CD4-positive, alpha-beta T cell treated with Interleukin-12 subunit alpha and Interleukin-12 subunit beta, for 1 hour (primary cell): ENCODE measurements at regions not wholly inside any gene's neighbourhood (a gene's known extent, or its start where the extent isn't known, plus 50 kb on each side); places are given as distances from the start of the nearest gene placed in this dataset.
"Not testable (repeated sequence)": the region's sequence is repeated elsewhere in the genome, so short reads cannot be mapped to it uniquely, and the experiment has no call there.

ENCODE experiments used
- DNase-seq: peaks from one replicate; pipeline ENCODE4 v3.0.0-alpha.2; 2020

DNA sequence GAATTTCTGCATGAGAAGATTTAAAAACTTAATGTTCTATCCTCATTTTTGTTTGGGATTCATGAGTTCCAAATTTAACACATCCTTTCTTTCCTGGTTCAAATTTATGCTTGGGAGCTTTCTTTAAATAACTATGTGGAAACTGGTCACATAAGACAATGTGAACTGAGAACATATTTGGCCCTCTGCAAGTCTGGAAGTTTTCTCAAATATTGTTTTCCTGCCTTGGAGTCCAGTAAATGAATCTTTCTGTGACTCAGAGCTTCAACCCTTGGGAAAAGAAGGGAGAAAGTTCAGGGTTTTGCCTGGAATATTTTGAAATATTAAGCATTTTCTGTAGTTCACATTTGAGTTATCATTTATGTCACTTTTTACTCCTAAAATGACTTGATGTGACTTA, 559.0 kb upstream of the NRP1 start:
- no peak for DNase-seq

GRCh38 chr10:33889371-33889770, 554.9 kb upstream of the NRP1 start:
- no peak for DNase-seq

DNA sequence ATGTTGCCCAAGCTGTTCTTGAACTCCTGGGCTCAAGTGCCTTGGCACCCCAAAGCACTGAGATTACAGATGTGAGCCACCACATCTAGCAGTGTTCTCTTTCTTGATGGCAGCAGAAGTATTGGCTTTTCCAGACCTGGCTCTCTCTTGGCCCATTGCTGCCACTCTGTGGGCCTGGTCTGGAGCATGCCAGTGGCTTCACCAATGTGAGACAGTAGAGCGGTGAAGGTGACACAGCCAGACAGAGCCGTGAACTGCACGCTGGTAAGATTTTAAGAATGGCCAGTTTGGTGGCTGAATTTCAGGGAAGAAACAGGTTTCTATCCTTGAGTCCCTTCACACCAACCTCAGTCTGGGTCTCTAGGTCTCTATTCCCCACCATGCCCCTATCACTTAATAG, 552.7 kb upstream of the NRP1 start:
- no peak for DNase-seq

GRCh38 chr10:33886299-33886698, 551.8 kb upstream of the NRP1 start:
- no peak for DNase-seq

- no peak for DNase-seq
Measured at GRCh38 chr10:33884604-33885003, 550.1 kb upstream of the NRP1 start.

DNA sequence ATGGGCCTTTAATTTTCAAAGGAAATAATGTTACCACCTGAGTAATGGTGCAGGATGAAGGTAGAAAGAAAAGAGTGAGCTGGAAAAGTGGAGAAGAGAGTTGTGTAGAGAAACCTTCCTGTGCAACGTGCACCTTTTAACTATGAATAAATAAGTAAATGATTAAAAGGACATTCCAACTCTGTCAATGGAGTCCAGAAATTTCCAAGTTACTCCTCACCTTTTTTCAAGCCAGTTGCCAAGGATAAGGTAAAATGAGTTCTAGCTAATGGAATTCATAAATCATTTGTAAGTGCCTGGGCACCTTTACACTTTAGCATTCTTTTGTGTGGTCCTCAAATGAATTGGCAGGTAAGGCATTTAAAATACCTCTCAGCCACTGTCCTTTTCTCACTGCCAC, 549.4 kb upstream of the NRP1 start:
- DNase-seq = no peak

DNA sequence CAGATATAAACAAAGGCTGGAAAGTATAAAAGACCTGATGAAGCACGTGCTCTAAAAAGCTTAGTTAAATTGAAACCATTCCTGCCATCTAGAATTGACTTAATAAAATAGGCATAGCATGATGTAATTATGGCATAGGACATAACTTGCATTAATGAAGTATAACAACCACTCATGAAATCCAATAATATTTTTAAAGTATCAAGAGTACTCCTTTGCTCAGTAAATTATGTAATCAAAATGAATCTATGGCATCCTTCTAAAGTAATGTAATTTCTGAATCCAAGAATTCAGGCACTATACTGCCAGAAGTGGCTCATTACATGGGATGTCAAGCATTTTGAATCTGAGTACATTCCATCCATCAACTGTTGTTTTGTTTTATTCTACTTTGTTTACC, 548.5 kb upstream of the NRP1 start:
- no peak for DNase-seq

DNA sequence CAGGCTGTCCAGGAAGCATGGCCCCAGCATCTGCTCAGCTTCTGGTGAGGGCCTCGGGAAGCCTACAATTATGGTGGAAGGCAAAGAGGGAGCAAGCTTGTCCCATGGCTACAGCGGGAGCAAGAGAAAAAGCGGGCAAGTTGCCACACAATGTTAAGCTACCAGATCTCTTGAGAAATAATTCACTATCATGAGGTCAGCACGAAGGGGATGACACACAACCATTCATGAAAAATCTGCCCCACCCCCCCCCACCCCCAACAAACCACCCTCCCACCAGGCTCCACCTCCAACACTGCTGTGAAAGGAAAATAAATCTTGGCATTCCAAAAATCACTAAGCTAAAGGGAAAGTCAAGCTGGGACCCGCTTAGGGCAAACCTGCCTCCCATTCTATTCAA, 545.8 kb upstream of the NRP1 start:
- DNase-seq = no peak

GRCh38 chr10:33878238-33878786, 543.8 kb upstream of the NRP1 start:
- DNase-seq = no peak

DNA sequence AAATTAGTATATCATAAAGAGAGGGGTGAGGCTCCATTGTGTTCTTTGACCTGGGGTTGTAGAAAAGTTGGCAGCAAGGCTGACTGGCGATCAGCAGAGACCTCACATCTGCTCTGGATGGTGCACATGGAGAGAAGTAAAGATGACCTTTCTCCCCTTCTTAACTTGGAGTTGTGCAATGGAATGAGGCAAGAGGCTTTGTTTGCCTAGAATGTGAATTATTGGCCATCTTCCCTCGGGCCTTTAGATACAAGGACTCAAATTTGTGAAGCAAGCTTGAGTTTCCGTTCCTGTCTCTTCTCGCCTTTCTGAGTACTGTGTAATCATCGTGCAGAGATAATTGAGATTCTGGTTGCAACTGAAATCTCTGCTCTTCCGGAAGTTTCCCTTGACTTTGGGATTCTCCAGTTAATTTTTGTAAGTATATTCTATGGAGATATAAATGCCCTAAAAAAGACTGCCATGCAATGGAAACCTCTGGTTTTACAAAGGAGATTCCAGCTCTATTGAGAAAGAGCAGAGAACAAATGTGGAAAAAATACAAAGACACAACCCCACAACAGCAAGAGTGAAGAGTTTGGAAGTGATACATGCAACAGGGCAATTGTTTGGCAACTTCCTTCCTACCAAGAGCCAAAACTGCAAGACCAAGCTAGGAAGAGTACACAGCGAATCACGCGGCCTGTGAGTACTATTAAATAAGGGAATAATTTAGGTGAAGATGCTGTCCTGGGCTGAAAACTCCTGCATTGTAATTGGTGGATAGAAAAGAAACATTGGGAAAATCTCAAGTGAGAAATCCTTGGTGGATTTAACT, 542.3 kb upstream of the NRP1 start:
- DNase-seq = no peak

- no peak for DNase-seq
Measured at GRCh38 chr10:33875924-33876583, 541.6 kb upstream of the NRP1 start.

- DNase-seq = no peak
Measured at GRCh38 chr10:33871061-33871956, 536.8 kb upstream of the NRP1 start.

GRCh38 chr10:33869481-33869880, 535.0 kb upstream of the NRP1 start:
- DNase-seq = no peak

- no peak for DNase-seq
Measured at GRCh38 chr10:33869028-33869427, 534.6 kb upstream of the NRP1 start.

DNA sequence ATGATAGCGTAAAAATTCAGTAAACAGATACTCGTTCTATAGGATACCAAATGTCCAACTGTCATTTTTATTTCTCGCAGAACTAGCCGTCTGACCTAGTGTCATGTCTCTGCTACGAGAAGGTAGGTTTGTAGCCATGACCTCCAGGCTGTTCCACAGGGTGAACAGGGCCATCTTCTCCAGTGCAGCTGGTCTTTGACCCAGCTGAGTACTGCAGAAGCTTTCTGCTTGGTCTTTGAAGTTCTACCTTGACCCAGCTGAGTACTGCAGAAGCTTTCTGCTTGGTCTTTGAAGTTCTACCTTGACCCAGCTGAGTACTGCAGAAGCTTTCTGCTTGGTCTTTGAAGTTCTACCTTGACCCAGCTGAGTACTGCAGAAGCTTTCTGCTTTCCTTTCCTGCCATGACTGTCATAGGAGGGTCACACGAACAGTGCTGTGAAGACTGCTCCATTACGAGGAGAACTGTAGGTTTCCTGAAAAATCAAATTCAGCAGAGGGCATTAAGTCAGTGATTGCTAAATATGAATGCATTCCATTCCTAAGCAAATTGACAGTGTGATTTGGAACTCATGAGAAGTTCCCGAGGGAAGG, 532.8 kb upstream of the NRP1 start:
- not testable (repeated sequence) for DNase-seq

DNA sequence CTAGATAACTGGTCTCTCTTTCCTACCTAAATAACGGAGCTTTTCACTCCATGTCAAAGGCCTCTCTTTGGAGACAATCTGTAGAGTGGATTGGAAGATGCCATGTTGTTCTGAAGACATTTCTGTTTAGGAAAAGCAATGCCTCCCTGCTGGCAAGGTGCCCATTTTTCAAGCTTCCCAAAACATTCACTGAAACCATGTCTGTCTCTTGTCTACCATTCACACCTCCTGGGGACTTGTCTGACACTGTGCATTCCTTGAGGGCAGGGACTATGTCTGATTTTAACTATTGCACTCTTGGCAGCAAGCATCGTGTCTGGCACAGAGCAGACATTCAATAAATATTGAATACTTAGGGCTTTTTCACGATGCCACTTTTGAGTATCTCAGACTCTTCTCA, 528.9 kb upstream of the NRP1 start:
- no peak for DNase-seq

DNA sequence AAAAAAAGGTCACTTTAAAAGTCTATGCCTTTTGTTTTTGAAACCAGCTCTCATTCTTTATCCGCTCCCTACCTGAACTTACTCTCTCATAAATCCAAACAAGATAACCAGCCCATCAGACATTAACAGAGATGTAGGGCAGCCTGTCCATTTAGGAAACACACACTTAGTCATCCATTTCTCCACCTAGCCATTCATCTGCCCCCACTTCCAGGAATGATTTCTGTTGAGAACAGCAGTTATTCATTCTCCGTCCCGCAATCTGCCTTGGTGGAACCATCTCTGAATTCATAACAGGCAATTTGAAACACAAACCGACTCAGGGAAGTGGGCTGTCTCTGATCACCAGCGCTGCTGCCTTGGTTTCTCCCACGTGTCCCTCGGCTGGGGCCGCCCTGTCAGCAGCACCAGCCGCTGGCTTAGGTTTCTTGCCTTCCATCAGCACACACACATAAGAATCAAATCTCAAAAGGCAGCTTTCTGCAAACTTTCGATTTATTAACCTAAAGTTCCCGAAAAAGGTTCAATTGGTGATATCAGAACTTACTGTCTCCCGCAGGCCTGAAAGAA, 528.2 kb upstream of the NRP1 start:
- no peak for DNase-seq

DNA sequence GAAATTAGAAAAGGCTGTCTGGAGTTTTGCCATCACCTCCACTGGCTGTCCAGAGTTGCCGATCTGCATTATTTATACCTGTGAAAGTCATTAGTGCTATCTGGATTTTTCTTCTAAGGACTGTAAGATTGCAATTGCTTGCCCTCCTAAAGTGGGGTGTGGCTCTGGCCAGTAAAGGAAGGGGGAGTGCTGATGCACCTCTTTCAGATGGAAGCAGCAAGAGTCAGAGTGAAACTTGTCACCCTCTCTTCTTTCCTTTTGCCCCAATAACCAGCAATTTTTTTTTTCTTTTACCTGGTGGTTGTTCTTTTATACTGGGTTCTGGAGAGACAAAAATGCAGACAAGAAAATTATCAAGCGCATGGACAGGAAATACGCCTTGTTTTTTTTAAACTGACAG, 527.4 kb upstream of the NRP1 start:
- no peak for DNase-seq

GRCh38 chr10:33861016-33861704, 526.7 kb upstream of the NRP1 start:
- DNase-seq = no peak

DNA sequence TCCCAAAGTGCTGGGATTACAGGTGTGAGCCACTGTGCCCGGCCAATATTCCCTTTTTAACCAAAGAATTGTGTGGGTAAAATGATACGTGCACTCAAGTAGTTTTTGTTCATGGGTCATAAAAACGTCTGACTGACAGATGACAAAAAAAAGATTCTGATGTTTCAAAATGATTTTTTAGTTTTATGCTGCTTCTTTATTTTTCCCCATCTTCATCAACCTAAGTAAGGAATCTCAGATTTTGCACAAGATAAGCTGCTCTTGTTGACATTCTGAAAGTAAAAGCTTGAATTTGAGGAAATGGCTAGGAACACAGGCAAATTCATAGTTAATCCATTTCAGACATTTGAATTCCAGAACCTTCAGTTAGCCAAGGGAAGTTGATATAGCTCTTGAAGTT, 526.1 kb upstream of the NRP1 start:
- DNase-seq = no peak

- DNase-seq = no peak
Measured at GRCh38 chr10:33859319-33860022, 525.0 kb upstream of the NRP1 start.
